Thoracic aorta (tissue), 2 donors: ENCODE measurements at regions not wholly inside any gene's neighbourhood (a gene's known extent, or its start where the extent isn't known, plus 50 kb on each side); places are given as distances from the start of the nearest gene placed in this dataset.

Source experiments
- ATAC-seq: fragments of 150-250 bp; one replicate; pipeline ENCODE4 v1.8.0; 2017; ENCODE audit warnings: low read depth; ENCODE audit not compliant: insufficient number of reproducible peaks, low FRiP score
- DNase-seq: peaks from one replicate; pipeline ENCODE4 v3.0.0-alpha.2; 2020; ENCODE audit warnings: low spot score
- H3K27ac ChIP-seq, 2 donors: fragments of 200-600 bp; sonication (generic); 1 replicate in 1 of 2; 2 replicates in 1 of 2; pipeline ENCODE4 v1.5.1; 2016; ENCODE audit warnings: mild to moderate bottlenecking in 2 of 2, moderate library complexity in 2 of 2
- H3K27me3 ChIP-seq: fragments of 200-600 bp; sonication (generic); replicated peaks from 2 replicates; pipeline ENCODE4 v1.6.0; 2016; ENCODE audit warnings: mild to moderate bottlenecking; ENCODE audit not compliant: insufficient read depth
- H3K36me3 ChIP-seq: fragments of 200-600 bp; sonication (generic); one replicate; pipeline ENCODE4 v1.5.1; 2016
- H3K4me1 ChIP-seq, 2 donors: fragments of 200-600 bp; sonication (generic); 1 replicate in 1 of 2; 2 replicates in 1 of 2; pipeline versions ENCODE4 v1.5.1 to v1.6.0; 2016; ENCODE audit warnings: low read depth in 2 of 2, mild to moderate bottlenecking in 1 of 2; ENCODE audit not compliant: control insufficient read depth in 1 of 2
- H3K4me3 ChIP-seq: fragments of 200-600 bp; sonication (generic); 2 replicates; pipeline ENCODE4 v1.5.1; 2016; ENCODE audit warnings: mild to moderate bottlenecking
- H3K9me3 ChIP-seq: fragments of 200-600 bp; sonication (generic); 2 replicates; pipeline ENCODE4 v1.5.1; 2016
- TF ChIP-seq, protein P1 (sequence below): fragments of 200-600 bp; sonication (generic); IDR thresholded peaks from one replicate; pipeline ENCODE4 v1.5.1; 2019; ENCODE audit warnings: antibody characterized with exemption

DNA sequence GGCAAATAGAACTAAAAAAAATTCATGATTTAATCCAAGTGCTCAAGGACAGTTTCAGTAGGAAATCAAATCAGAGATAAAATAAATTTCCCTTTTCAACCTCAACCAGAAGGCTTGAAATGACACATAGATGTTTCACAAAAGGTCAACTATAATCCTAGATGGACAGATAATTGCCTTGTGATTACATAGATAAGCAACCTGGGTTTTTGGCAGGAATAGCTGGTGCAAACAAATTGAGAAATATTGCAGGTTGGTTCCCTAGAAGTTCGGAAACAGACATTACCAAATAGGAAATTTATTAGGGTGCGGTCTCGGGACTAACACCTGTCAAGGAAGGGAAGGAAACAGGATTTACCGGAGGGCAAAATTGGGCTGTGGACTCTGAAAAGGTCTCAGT is 497.5 kb downstream of the COG6 start:
- no peak for ATAC-seq
- H3K27me3 ChIP-seq = no peaks in the 10 kb centered on the region
- peaks cover 13 to 28% of the 10 kb centered on the region in 2 donors for H3K4me1 ChIP-seq
- no peak overlapping the region for H3K4me3 ChIP-seq
- no peaks in the 10 kb centered on the region for H3K9me3 ChIP-seq
- TF ChIP-seq, protein P1, sequence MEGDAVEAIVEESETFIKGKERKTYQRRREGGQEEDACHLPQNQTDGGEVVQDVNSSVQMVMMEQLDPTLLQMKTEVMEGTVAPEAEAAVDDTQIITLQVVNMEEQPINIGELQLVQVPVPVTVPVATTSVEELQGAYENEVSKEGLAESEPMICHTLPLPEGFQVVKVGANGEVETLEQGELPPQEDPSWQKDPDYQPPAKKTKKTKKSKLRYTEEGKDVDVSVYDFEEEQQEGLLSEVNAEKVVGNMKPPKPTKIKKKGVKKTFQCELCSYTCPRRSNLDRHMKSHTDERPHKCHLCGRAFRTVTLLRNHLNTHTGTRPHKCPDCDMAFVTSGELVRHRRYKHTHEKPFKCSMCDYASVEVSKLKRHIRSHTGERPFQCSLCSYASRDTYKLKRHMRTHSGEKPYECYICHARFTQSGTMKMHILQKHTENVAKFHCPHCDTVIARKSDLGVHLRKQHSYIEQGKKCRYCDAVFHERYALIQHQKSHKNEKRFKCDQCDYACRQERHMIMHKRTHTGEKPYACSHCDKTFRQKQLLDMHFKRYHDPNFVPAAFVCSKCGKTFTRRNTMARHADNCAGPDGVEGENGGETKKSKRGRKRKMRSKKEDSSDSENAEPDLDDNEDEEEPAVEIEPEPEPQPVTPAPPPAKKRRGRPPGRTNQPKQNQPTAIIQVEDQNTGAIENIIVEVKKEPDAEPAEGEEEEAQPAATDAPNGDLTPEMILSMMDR = no peak
- no peaks in the 10 kb centered on the region for H3K36me3 ChIP-seq
- no peak overlapping the region for H3K27ac ChIP-seq
- no peak for DNase-seq

DNA sequence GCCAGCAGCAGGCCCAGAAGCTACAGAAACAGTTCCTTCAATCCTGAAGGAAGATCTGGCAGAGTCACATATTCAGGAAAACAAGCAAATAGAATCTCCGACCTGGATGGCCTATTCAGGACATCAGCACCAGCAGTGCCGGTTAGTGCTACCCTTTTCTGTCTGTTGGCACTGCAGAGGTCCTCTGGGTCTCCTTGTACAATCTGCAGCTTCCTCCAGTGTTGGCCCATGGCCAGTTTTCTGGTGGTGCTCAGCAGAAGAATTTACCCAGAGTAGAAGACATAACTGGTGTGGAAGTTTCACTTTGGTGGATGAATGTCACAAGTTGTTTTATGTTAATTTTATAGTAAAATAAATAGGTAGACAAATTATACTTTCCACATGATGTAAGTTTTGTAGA is 498.1 kb downstream of the COG6 start:
- ATAC-seq = no peak
- TF ChIP-seq, protein P1 = no peak
- no peaks in the 10 kb centered on the region for H3K27me3 ChIP-seq
- no peak overlapping the region for H3K27ac ChIP-seq
- peaks cover 13 to 28% of the 10 kb centered on the region in 2 donors for H3K4me1 ChIP-seq
- DNase-seq = no peak
- H3K4me3 ChIP-seq = no peak overlapping the region
- no peaks in the 10 kb centered on the region for H3K36me3 ChIP-seq
- no peaks in the 10 kb centered on the region for H3K9me3 ChIP-seq

DNA sequence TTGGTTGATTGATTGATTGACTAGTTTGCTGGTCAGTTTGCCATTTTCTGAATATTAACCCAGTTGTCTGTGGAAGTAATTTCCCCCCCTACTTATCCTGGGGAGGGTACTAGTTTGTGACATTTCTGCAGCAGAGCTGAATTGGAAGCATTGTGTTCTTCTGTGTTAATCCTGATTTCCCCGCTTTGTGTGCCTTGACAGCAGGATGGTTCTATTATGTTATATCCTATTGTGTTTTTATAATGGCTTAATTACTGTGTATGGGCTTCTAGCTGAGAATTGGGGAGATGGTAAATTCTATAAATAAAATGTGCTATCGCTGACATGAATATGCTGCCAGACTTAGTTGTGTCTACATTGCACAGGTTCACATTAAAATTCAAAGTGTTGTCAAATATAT is 499.7 kb downstream of the COG6 start:
- no peaks in the 10 kb centered on the region for H3K27me3 ChIP-seq
- no peak for ATAC-seq

DNA sequence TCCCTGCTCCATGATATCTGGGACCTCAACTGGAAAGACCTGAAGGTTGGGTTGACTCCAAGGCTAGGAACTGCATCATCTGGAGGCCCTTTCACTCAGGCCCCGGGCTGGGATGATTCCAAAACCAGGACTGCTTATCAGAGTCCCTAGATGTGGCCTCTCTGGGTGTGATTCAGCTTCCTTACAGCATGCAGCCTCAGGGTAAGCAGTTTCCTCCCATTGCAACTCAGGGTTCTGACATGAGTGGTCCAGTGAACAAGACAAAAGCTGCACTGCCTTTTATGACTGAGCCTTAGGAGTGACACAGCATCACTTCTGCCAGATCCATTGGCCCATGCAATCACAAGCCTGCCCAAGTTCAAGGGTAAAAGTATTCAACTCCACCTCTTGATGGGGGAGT is 502.8 kb downstream of the COG6 start:
- H3K27me3 ChIP-seq = no peaks in the 10 kb centered on the region
- TF ChIP-seq, protein P1 = no peak
- no peaks in the 10 kb centered on the region for H3K9me3 ChIP-seq
- no peaks in the 10 kb centered on the region for H3K4me1 ChIP-seq
- no peaks in the 10 kb centered on the region for H3K36me3 ChIP-seq
- no peak overlapping the region for H3K27ac ChIP-seq
- ATAC-seq (no peak), DNase-seq (no peak)
- no peak overlapping the region for H3K4me3 ChIP-seq

More for the DNA sequence above, 499.7 kb downstream of the COG6 start:
- TF ChIP-seq, protein P1 = no peak
- Histone ChIP-seq H3K27ac (no peak overlapping the region), H3K36me3 (no peaks in the 10 kb centered on the region), H3K9me3 (no peaks in the 10 kb centered on the region), H3K4me3 (no peak overlapping the region), H3K4me1 (peaks cover 8 to 11% of the 10 kb centered on the region in 2 donors)
- DNase-seq = no peak

DNA sequence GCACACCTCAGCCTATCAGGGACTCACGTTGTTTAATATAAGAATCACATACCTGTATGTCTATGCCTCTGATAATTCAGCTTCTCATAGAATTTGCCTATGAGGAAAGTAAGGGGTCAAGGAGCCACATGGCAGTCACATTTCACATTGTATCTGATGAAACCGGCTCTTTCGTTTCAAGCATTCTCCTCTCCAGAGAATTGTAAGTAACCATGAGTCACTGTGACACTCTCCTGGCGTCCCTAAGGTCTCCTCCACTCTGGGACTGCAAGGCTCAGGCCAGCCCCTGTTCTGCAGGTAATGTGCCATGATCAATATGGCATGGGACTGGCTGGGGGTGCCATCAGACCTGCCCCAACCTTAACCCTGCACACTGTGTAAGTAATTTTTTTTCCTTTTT is 503.3 kb downstream of the COG6 start:
- H3K27me3 ChIP-seq = no peaks in the 10 kb centered on the region
- no peaks in the 10 kb centered on the region for H3K36me3 ChIP-seq
- ATAC-seq = no peak
- no peak for DNase-seq
- no peak overlapping the region for H3K27ac ChIP-seq
- TF ChIP-seq, protein P1 = no peak
- H3K4me3 ChIP-seq = no peak overlapping the region
- H3K4me1 ChIP-seq = no peaks in the 10 kb centered on the region
- H3K9me3 ChIP-seq = no peaks in the 10 kb centered on the region
